SK-N-SH (cell line): ENCODE measurements at regions not wholly inside any gene's neighbourhood (a gene's known extent, or its start where the extent isn't known, plus 50 kb on each side); places are given as distances from the start of the nearest gene placed in this dataset.

Source experiments
- CTCF ChIA-PET: fragments of 300-600, 350-600 bp; formaldehyde crosslinking; extraction: SDS; loops from one replicate; lab custom pipeline; 2021; lab: Yijun Ruan, JAX
- POLR2A ChIA-PET: fragments of 350-600 bp; sonication (Branson Sonifier 250); formaldehyde crosslinking; extraction: SDS; loops from one replicate; lab custom pipeline; 2020; ENCODE audit warnings: antibody characterized with exemption, inconsistent platforms; lab: Yijun Ruan, JAX
- DNase-seq: peaks from one replicate; pipeline ENCODE4 v3.0.0; 2012
- H2AFZ ChIP-seq: fragments of 200-600 bp; sonication (generic); 2 replicates; pipeline ENCODE4 v1.8.1; 2016; ENCODE audit warnings: antibody characterized with exemption, mild to moderate bottlenecking, low read depth
- H3F3A ChIP-seq: fragments of 200-600 bp; sonication (generic); replicated peaks from 2 replicates; pipeline ENCODE3; 2016; ENCODE audit warnings: antibody characterized with exemption, mild to moderate bottlenecking; ENCODE audit not compliant: insufficient read depth
- H3K27ac ChIP-seq, 2 experiments: fragments of 200-500 bp in 1 of 2; fragments of 200-600 bp in 1 of 2; sonication (Bioruptor generic) in 1 of 2; sonication (generic), shearing (Covaris generic) in 1 of 2; 2 replicates each; pipeline versions ENCODE4 v1.5.1 to v1.6.1; 2014 to 2016; ENCODE audit warnings: low read depth in 2 of 2, inconsistent platforms in 1 of 2, low read length in 1 of 2, mild to moderate bottlenecking in 1 of 2, mixed read lengths in 1 of 2
- H3K27me3 ChIP-seq: fragments of 200-600 bp; sonication (generic), shearing (Covaris generic); 2 replicates; pipeline ENCODE4 v1.6.1; 2016; ENCODE audit warnings: mixed run types; ENCODE audit not compliant: insufficient read depth
- H3K36me3 ChIP-seq, 2 experiments: fragments of 200-500 bp in 1 of 2; fragments of 200-600 bp in 1 of 2; sonication (Bioruptor generic) in 1 of 2; sonication (generic) in 1 of 2; replicated peaks in 1 of 2; 2 replicates each; pipeline versions ENCODE3 to v1.5.1; 2014 to 2016; ENCODE audit warnings: low read length in 1 of 2, mild to moderate bottlenecking in 1 of 2; ENCODE audit not compliant: insufficient read depth in 2 of 2, control insufficient read depth in 1 of 2
- H3K4me1 ChIP-seq, 2 experiments: fragments of 200-500 bp in 1 of 2; fragments of 200-600 bp in 1 of 2; sonication (Bioruptor generic) in 1 of 2; sonication (generic), shearing (Covaris generic) in 1 of 2; 2 replicates each; pipeline versions ENCODE4 v1.5.1 to v1.6.1; 2014 to 2016; ENCODE audit warnings: low read depth in 1 of 2, low read length in 1 of 2, mixed run types in 1 of 2; ENCODE audit not compliant: insufficient read depth in 2 of 2, control insufficient read depth in 1 of 2
- H3K4me2 ChIP-seq: fragments of 200-600 bp; sonication (generic), shearing (Covaris generic); 2 replicates; pipeline ENCODE4 v1.6.1; 2017; ENCODE audit warnings: mixed run types
- H3K4me3 ChIP-seq, 2 experiments: fragments of 200-500 bp in 1 of 2; fragments of 200-600 bp in 1 of 2; sonication (Bioruptor generic) in 1 of 2; sonication (generic), shearing (Covaris generic) in 1 of 2; 2 replicates each; pipeline versions ENCODE4 v1.5.1 to v1.8.1; 2014 to 2016; ENCODE audit warnings: low read depth in 2 of 2, inconsistent platforms in 1 of 2, low read length in 1 of 2, mild to moderate bottlenecking in 1 of 2, mixed read lengths in 1 of 2, moderate library complexity in 1 of 2
- H3K79me2 ChIP-seq: fragments of 200-600 bp; sonication (generic); 2 replicates; pipeline ENCODE4 v1.8.1; 2017; ENCODE audit warnings: mild to moderate bottlenecking; ENCODE audit not compliant: insufficient read depth
- H3K9ac ChIP-seq: fragments of 200-600 bp; sonication (generic); 2 replicates; pipeline ENCODE4 v1.6.1; 2017; ENCODE audit warnings: mixed run types
- H3K9me2 ChIP-seq: fragments of 200-600 bp; sonication (generic); 2 replicates; pipeline ENCODE4 v1.6.1; 2017; ENCODE audit warnings: mixed run types
- H3K9me3 ChIP-seq: fragments of 200-600 bp; sonication (generic); 2 replicates; pipeline ENCODE4 v1.6.1; 2017; ENCODE audit warnings: mixed run types, mild to moderate bottlenecking, moderate library complexity
- H4K20me1 ChIP-seq: fragments of 200-600 bp; sonication (generic); 2 replicates; pipeline ENCODE4 v1.6.1; 2017; ENCODE audit warnings: mild to moderate bottlenecking, mixed run types; ENCODE audit not compliant: insufficient read depth
- CHD2 ChIP-seq: fragments of 150-350 bp; IDR thresholded peaks from 2 replicates; pipeline ENCODE4 v1.6.1; 2018; ENCODE audit warnings: low read length; ENCODE audit not compliant: partially characterized antibody
- ELF1 ChIP-seq: IDR thresholded peaks from 2 replicates; pipeline ENCODE4 v1.4.0; 2012
- EP300 ChIP-seq, 2 experiments: IDR thresholded peaks; 2 replicates each; pipeline versions ENCODE4 v1.4.0 to v1.6.1; 2012; ENCODE audit warnings: borderline replicate concordance in 1 of 2, low read depth in 1 of 2, low read length in 1 of 2
- FOXJ3 ChIP-seq: sonication (generic); formaldehyde crosslinking; IDR thresholded peaks from 2 replicates; pipeline ENCODE4 v1.5.1; 2020; ENCODE audit warnings: mild to moderate bottlenecking, missing genetic modification reagents
- FOXM1 ChIP-seq: IDR thresholded peaks from 2 replicates; pipeline ENCODE4 v1.4.0; 2012; ENCODE audit warnings: low read depth, mild to moderate bottlenecking
- GABPA ChIP-seq: IDR thresholded peaks from 2 replicates; pipeline ENCODE4 v1.4.0; 2012; ENCODE audit warnings: low read depth, mild to moderate bottlenecking
- JUND ChIP-seq: IDR thresholded peaks from 2 replicates; pipeline ENCODE4 v1.4.0; 2012
- MAX ChIP-seq: IDR thresholded peaks from 2 replicates; pipeline ENCODE4 v1.4.0; 2012; ENCODE audit warnings: low read depth
- NFIC ChIP-seq: IDR thresholded peaks from 2 replicates; pipeline ENCODE4 v1.4.0; 2012; ENCODE audit warnings: borderline replicate concordance
- NRF1 ChIP-seq: IDR thresholded peaks from 2 replicates; pipeline ENCODE4 v1.6.1; 2012; ENCODE audit warnings: low read depth, mild to moderate bottlenecking, low read length
- POLR2AphosphoS5 ChIP-seq: IDR thresholded peaks from 2 replicates; pipeline ENCODE4 v1.6.1; 2012; ENCODE audit warnings: low read depth, low read length
- RAD21 ChIP-seq: IDR thresholded peaks from 2 replicates; pipeline ENCODE4 v1.6.1; 2012; ENCODE audit warnings: mild to moderate bottlenecking, low read length
- RCOR1 ChIP-seq: fragments of 150-350 bp; IDR thresholded peaks from 2 replicates; pipeline ENCODE4 v1.6.1; 2017; ENCODE audit warnings: antibody characterized with exemption, low read length
- RXRA ChIP-seq: IDR thresholded peaks from 2 replicates; pipeline ENCODE4 v1.4.0; 2012; ENCODE audit warnings: low read depth, mild to moderate bottlenecking, borderline replicate concordance
- SMC3 ChIP-seq: IDR thresholded peaks from 2 replicates; pipeline ENCODE4 v1.6.1; 2012; ENCODE audit warnings: low read depth, low read length, improper control_type of control experiment
- TCF12 ChIP-seq: IDR thresholded peaks from 2 replicates; pipeline ENCODE4 v1.4.0; 2012
- whole genome bisulfite sequencing: methylation state at CpG from one replicate; pipeline ENCODE4 v1.1.6; 2017; ENCODE audit warnings: low lambda C conversion rate; 5-methylcytosine and 5-hydroxymethylcytosine counted together
- TF ChIP-seq, protein P1 (sequence below): IDR thresholded peaks from 2 replicates; pipeline ENCODE4; 2012
- TF ChIP-seq, protein P2 (sequence below): fragments of 200-600 bp; sonication (generic); IDR thresholded peaks from 2 replicates; pipeline ENCODE4 v1.6.1; 2017; ENCODE audit warnings: antibody characterized with exemption, mild to moderate bottlenecking, moderate library complexity
- TF ChIP-seq, protein P3 (sequence below): IDR thresholded peaks from 2 replicates; pipeline ENCODE4 v1.4.0; 2012; ENCODE audit warnings: low read depth, borderline replicate concordance

- Histone ChIP-seq H3K9me3 (peaks cover 16% of the 10 kb centered on the region; the same call in 1 of the 2 replicates), H2AFZ (no peak overlapping the region; the same call in 1 of the 2 replicates), H3K27ac (peak overlapping the region; percentile 87 to 92), H3K4me3 (no peak overlapping the region), H3K9me2 (no peaks in the 10 kb centered on the region), H4K20me1 (no peaks in the 10 kb centered on the region), H3K36me3 (peaks cover 0 to 8% of the 10 kb centered on the region in 2 experiments), H3K27me3 (no peaks in the 10 kb centered on the region), H3F3A (peaks cover 40% of the 10 kb centered on the region), H3K79me2 (no peaks in the 10 kb centered on the region), H3K4me2 (peak overlapping the region; percentile 55; the same call in 1 of the 2 replicates), H3K9ac (peak overlapping the region; percentile 54; the same call in 1 of the 2 replicates), H3K4me1 (no peaks in the 10 kb centered on the region; a peak in 2 of 4 replicates)
- DNase-seq: no peak
- CTCF ChIA-PET: interaction anchor here (0.7 to 1.5 kb wide), 2 partner anchors 10 to 34 kb away, joined by 3 to 4 read pairs; no protein-coding TSS in a partner anchor
- POLR2A ChIA-PET: no interaction called here
- TF ChIP-seq, protein P1, sequence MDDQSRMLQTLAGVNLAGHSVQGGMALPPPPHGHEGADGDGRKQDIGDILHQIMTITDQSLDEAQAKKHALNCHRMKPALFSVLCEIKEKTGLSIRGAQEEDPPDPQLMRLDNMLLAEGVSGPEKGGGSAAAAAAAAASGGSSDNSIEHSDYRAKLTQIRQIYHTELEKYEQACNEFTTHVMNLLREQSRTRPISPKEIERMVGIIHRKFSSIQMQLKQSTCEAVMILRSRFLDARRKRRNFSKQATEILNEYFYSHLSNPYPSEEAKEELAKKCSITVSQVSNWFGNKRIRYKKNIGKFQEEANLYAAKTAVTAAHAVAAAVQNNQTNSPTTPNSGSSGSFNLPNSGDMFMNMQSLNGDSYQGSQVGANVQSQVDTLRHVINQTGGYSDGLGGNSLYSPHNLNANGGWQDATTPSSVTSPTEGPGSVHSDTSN: peak; percentile 11; the same call in 1 of the 2 replicates
- TF ChIP-seq TCF12: peak; percentile 15; the same call in 1 of the 2 replicates
- 0 out of 2 replicates have a peak, but pooled peaks have one; percentile 38 for TF ChIP-seq MAX
- no peak for TF ChIP-seq RXRA
- TF ChIP-seq, protein P2, sequence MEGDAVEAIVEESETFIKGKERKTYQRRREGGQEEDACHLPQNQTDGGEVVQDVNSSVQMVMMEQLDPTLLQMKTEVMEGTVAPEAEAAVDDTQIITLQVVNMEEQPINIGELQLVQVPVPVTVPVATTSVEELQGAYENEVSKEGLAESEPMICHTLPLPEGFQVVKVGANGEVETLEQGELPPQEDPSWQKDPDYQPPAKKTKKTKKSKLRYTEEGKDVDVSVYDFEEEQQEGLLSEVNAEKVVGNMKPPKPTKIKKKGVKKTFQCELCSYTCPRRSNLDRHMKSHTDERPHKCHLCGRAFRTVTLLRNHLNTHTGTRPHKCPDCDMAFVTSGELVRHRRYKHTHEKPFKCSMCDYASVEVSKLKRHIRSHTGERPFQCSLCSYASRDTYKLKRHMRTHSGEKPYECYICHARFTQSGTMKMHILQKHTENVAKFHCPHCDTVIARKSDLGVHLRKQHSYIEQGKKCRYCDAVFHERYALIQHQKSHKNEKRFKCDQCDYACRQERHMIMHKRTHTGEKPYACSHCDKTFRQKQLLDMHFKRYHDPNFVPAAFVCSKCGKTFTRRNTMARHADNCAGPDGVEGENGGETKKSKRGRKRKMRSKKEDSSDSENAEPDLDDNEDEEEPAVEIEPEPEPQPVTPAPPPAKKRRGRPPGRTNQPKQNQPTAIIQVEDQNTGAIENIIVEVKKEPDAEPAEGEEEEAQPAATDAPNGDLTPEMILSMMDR: peak; percentile 34
- no peak for TF ChIP-seq EP300 (IDR thresholded peaks at IDR 0.05; ENCODE audit: borderline replicate concordance in 1 of 2, low read depth in 1 of 2, low read length in 1 of 2)
Observed at GRCh38 chr6:140538926-140539325, 1164.5 kb upstream of the CITED2 start.

GRCh38 chr6:140537834-140538705, 1163.6 kb upstream of the CITED2 start:
- no peak for DNase-seq
- peaks cover 0 to 8% of the 10 kb centered on the region in 2 experiments for H3K36me3 ChIP-seq
- H3K4me2 ChIP-seq: peak overlapping the region; percentile 55; the same call in 1 of the 2 replicates
- POLR2A ChIA-PET: no interaction called here
- peak overlapping the region; percentile 54 for H3K9ac ChIP-seq
- peak overlapping the region; percentile 87 to 92 for H3K27ac ChIP-seq
- no peaks in the 10 kb centered on the region for H4K20me1 ChIP-seq
- H2AFZ ChIP-seq: peak overlapping the region; percentile 12; the same call in 1 of the 2 replicates
- no peaks in the 10 kb centered on the region for H3K27me3 ChIP-seq
- peaks cover 17% of the 10 kb centered on the region; the same call in 1 of the 2 replicates for H3K9me3 ChIP-seq
- H3K4me3 ChIP-seq: peak overlapping the region in 1 of 2 experiments; percentile 12; a peak in 2 of 4 replicates
- H3K79me2 ChIP-seq: no peaks in the 10 kb centered on the region
- no peaks in the 10 kb centered on the region for H3K9me2 ChIP-seq
- H3K4me1 ChIP-seq: no peaks in the 10 kb centered on the region; a peak in 2 of 4 replicates
- H3F3A ChIP-seq: peaks cover 44% of the 10 kb centered on the region
- WGBS: 2% methylated on average over 8 of the region's 8 CpGs
- CTCF ChIA-PET: interaction anchor here (1.2 kb wide), 1 partner anchor 10 kb away, joined by 4 read pairs; no protein-coding TSS in a partner anchor
- TF ChIP-seq CHD2 (no peak), NFIC (peak; percentile 56), FOXJ3 (CRISPR knock-in tag) (no peak), RAD21 (no peak), FOXM1 (peak; percentile 65; the same call in 1 of the 2 replicates), RCOR1 (no peak), SMC3 (no peak), POLR2AphosphoS5 (no peak), JUND (peak; percentile 74), NRF1 (no peak), ELF1 (peak; percentile 21; the same call in 1 of the 2 replicates), GABPA (no peak)
- TF ChIP-seq, protein P3, sequence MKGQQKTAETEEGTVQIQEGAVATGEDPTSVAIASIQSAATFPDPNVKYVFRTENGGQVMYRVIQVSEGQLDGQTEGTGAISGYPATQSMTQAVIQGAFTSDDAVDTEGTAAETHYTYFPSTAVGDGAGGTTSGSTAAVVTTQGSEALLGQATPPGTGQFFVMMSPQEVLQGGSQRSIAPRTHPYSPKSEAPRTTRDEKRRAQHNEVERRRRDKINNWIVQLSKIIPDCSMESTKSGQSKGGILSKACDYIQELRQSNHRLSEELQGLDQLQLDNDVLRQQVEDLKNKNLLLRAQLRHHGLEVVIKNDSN: no peak
- TF ChIP-seq, protein P2: no peak
- TF ChIP-seq, protein P1: peak; percentile 55
